SK-N-SH (cell line): ENCODE measurements at regions not wholly inside any gene's neighbourhood (a gene's known extent, or its start where the extent isn't known, plus 50 kb on each side); places are given as distances from the start of the nearest gene placed in this dataset.

ENCODE experiments used
- CTCF ChIA-PET: fragments of 300-600, 350-600 bp; formaldehyde crosslinking; extraction: SDS; loops from one replicate; lab custom pipeline; 2021; lab: Yijun Ruan, JAX
- POLR2A ChIA-PET: fragments of 350-600 bp; sonication (Branson Sonifier 250); formaldehyde crosslinking; extraction: SDS; loops from one replicate; lab custom pipeline; 2020; ENCODE audit warnings: antibody characterized with exemption, inconsistent platforms; lab: Yijun Ruan, JAX
- DNase-seq: peaks from one replicate; pipeline ENCODE4 v3.0.0; 2012
- H2AFZ ChIP-seq: fragments of 200-600 bp; sonication (generic); 2 replicates; pipeline ENCODE4 v1.8.1; 2016; ENCODE audit warnings: antibody characterized with exemption, mild to moderate bottlenecking, low read depth
- H3F3A ChIP-seq: fragments of 200-600 bp; sonication (generic); replicated peaks from 2 replicates; pipeline ENCODE3; 2016; ENCODE audit warnings: antibody characterized with exemption, mild to moderate bottlenecking; ENCODE audit not compliant: insufficient read depth
- H3K27ac ChIP-seq, 2 experiments: fragments of 200-500 bp in 1 of 2; fragments of 200-600 bp in 1 of 2; sonication (Bioruptor generic) in 1 of 2; sonication (generic), shearing (Covaris generic) in 1 of 2; 2 replicates each; pipeline versions ENCODE4 v1.5.1 to v1.6.1; 2014 to 2016; ENCODE audit warnings: low read depth in 2 of 2, inconsistent platforms in 1 of 2, low read length in 1 of 2, mild to moderate bottlenecking in 1 of 2, mixed read lengths in 1 of 2
- H3K27me3 ChIP-seq: fragments of 200-600 bp; sonication (generic), shearing (Covaris generic); 2 replicates; pipeline ENCODE4 v1.6.1; 2016; ENCODE audit warnings: mixed run types; ENCODE audit not compliant: insufficient read depth
- H3K36me3 ChIP-seq, 2 experiments: fragments of 200-500 bp in 1 of 2; fragments of 200-600 bp in 1 of 2; sonication (Bioruptor generic) in 1 of 2; sonication (generic) in 1 of 2; replicated peaks in 1 of 2; 2 replicates each; pipeline versions ENCODE3 to v1.5.1; 2014 to 2016; ENCODE audit warnings: low read length in 1 of 2, mild to moderate bottlenecking in 1 of 2; ENCODE audit not compliant: insufficient read depth in 2 of 2, control insufficient read depth in 1 of 2
- H3K4me1 ChIP-seq, 2 experiments: fragments of 200-500 bp in 1 of 2; fragments of 200-600 bp in 1 of 2; sonication (Bioruptor generic) in 1 of 2; sonication (generic), shearing (Covaris generic) in 1 of 2; 2 replicates each; pipeline versions ENCODE4 v1.5.1 to v1.6.1; 2014 to 2016; ENCODE audit warnings: low read depth in 1 of 2, low read length in 1 of 2, mixed run types in 1 of 2; ENCODE audit not compliant: insufficient read depth in 2 of 2, control insufficient read depth in 1 of 2
- H3K4me2 ChIP-seq: fragments of 200-600 bp; sonication (generic), shearing (Covaris generic); 2 replicates; pipeline ENCODE4 v1.6.1; 2017; ENCODE audit warnings: mixed run types
- H3K4me3 ChIP-seq, 2 experiments: fragments of 200-500 bp in 1 of 2; fragments of 200-600 bp in 1 of 2; sonication (Bioruptor generic) in 1 of 2; sonication (generic), shearing (Covaris generic) in 1 of 2; 2 replicates each; pipeline versions ENCODE4 v1.5.1 to v1.8.1; 2014 to 2016; ENCODE audit warnings: low read depth in 2 of 2, inconsistent platforms in 1 of 2, low read length in 1 of 2, mild to moderate bottlenecking in 1 of 2, mixed read lengths in 1 of 2, moderate library complexity in 1 of 2
- H3K79me2 ChIP-seq: fragments of 200-600 bp; sonication (generic); 2 replicates; pipeline ENCODE4 v1.8.1; 2017; ENCODE audit warnings: mild to moderate bottlenecking; ENCODE audit not compliant: insufficient read depth
- H3K9ac ChIP-seq: fragments of 200-600 bp; sonication (generic); 2 replicates; pipeline ENCODE4 v1.6.1; 2017; ENCODE audit warnings: mixed run types
- H3K9me2 ChIP-seq: fragments of 200-600 bp; sonication (generic); 2 replicates; pipeline ENCODE4 v1.6.1; 2017; ENCODE audit warnings: mixed run types
- H3K9me3 ChIP-seq: fragments of 200-600 bp; sonication (generic); 2 replicates; pipeline ENCODE4 v1.6.1; 2017; ENCODE audit warnings: mixed run types, mild to moderate bottlenecking, moderate library complexity
- H4K20me1 ChIP-seq: fragments of 200-600 bp; sonication (generic); 2 replicates; pipeline ENCODE4 v1.6.1; 2017; ENCODE audit warnings: mild to moderate bottlenecking, mixed run types; ENCODE audit not compliant: insufficient read depth
- CHD2 ChIP-seq: fragments of 150-350 bp; IDR thresholded peaks from 2 replicates; pipeline ENCODE4 v1.6.1; 2018; ENCODE audit warnings: low read length; ENCODE audit not compliant: partially characterized antibody
- ELF1 ChIP-seq: IDR thresholded peaks from 2 replicates; pipeline ENCODE4 v1.4.0; 2012
- EP300 ChIP-seq, 2 experiments: IDR thresholded peaks; 2 replicates each; pipeline versions ENCODE4 v1.4.0 to v1.6.1; 2012; ENCODE audit warnings: borderline replicate concordance in 1 of 2, low read depth in 1 of 2, low read length in 1 of 2
- FOXJ3 ChIP-seq: sonication (generic); formaldehyde crosslinking; IDR thresholded peaks from 2 replicates; pipeline ENCODE4 v1.5.1; 2020; ENCODE audit warnings: mild to moderate bottlenecking, missing genetic modification reagents
- GATA2 ChIP-seq: sonication (generic); formaldehyde crosslinking; IDR thresholded peaks from 2 replicates; pipeline ENCODE4 v1.5.0; 2020; ENCODE audit warnings: mild to moderate bottlenecking, missing genetic modification reagents
- JUND ChIP-seq: IDR thresholded peaks from 2 replicates; pipeline ENCODE4 v1.4.0; 2012
- MEF2A ChIP-seq: IDR thresholded peaks from 2 replicates; pipeline ENCODE4 v1.4.0; 2012; ENCODE audit warnings: low read depth, borderline replicate concordance
- MXI1 ChIP-seq: IDR thresholded peaks from 2 replicates; pipeline ENCODE4 v1.6.1; 2012; ENCODE audit warnings: mild to moderate bottlenecking, low read depth, low read length, improper control_type of control experiment
- NRF1 ChIP-seq: IDR thresholded peaks from 2 replicates; pipeline ENCODE4 v1.6.1; 2012; ENCODE audit warnings: low read depth, mild to moderate bottlenecking, low read length
- POLR2AphosphoS5 ChIP-seq: IDR thresholded peaks from 2 replicates; pipeline ENCODE4 v1.6.1; 2012; ENCODE audit warnings: low read depth, low read length
- RCOR1 ChIP-seq: fragments of 150-350 bp; IDR thresholded peaks from 2 replicates; pipeline ENCODE4 v1.6.1; 2017; ENCODE audit warnings: antibody characterized with exemption, low read length
- RFX5 ChIP-seq: IDR thresholded peaks from 2 replicates; pipeline ENCODE4 v1.6.1; 2012; ENCODE audit warnings: mild to moderate bottlenecking, improper control_type of control experiment, low read length
- SMC3 ChIP-seq: IDR thresholded peaks from 2 replicates; pipeline ENCODE4 v1.6.1; 2012; ENCODE audit warnings: low read depth, low read length, improper control_type of control experiment
- TAF1 ChIP-seq: IDR thresholded peaks from 2 replicates; pipeline ENCODE4 v1.6.1; 2012; ENCODE audit warnings: low read depth, mild to moderate bottlenecking, low read length, moderate library complexity, borderline replicate concordance
- TCF12 ChIP-seq: IDR thresholded peaks from 2 replicates; pipeline ENCODE4 v1.4.0; 2012
- TEAD4 ChIP-seq: IDR thresholded peaks from 2 replicates; pipeline ENCODE4 v1.4.0; 2012; ENCODE audit warnings: mild to moderate bottlenecking, borderline replicate concordance; ENCODE audit not compliant: insufficient read depth
- WGBS: methylation state at CpG from one replicate; pipeline ENCODE4 v1.1.6; 2017; ENCODE audit warnings: low lambda C conversion rate; 5-methylcytosine and 5-hydroxymethylcytosine counted together
- TF ChIP-seq, protein P1 (sequence below): IDR thresholded peaks from 2 replicates; pipeline ENCODE4 v1.4.0; 2012; ENCODE audit warnings: low read depth
- TF ChIP-seq, protein P2 (sequence below): IDR thresholded peaks from 2 replicates; pipeline ENCODE4 v1.4.0; 2012; ENCODE audit warnings: low read depth, borderline replicate concordance
- TF ChIP-seq, protein P3 (sequence below): fragments of 200-600 bp; sonication (generic); IDR thresholded peaks from 2 replicates; pipeline ENCODE4 v1.6.1; 2017; ENCODE audit warnings: antibody characterized with exemption, mild to moderate bottlenecking, moderate library complexity
- TF ChIP-seq, protein P4 (sequence below): fragments of 150-350 bp; IDR thresholded peaks from 2 replicates; pipeline ENCODE4 v1.6.1; 2016; ENCODE audit warnings: mild to moderate bottlenecking, low read depth, low read length

DNA sequence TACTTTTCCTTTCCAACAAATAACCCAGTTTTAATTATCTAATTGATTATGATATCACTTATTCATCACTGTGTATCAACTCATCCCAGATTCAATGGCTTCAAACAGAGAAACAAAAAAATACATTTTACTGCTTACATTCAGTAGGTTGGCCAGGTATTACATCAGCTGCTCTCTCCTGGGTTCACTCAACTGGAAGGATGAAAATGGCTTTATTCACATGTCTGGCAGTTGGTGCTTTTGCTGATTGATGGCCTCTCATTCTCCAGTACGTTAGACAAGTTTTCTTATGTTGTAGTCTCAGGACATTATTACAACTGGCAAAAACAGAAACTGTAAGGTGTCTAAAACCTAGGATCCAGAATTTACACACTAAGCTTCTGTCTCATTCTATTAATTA is 811.0 kb upstream of the ALCAM start:
- Histone ChIP-seq H3K9me3 (no peaks in the 10 kb centered on the region), H3K36me3 (no peaks in the 10 kb centered on the region), H4K20me1 (no peaks in the 10 kb centered on the region), H3K9me2 (no peaks in the 10 kb centered on the region), H3K4me2 (no peak overlapping the region), H3K27ac (no peak overlapping the region), H3K79me2 (no peaks in the 10 kb centered on the region)
- CTCF ChIA-PET: interaction anchor here (0.6 to 1.7 kb wide), 2 partner anchors 17 to 132 kb away, joined by 3 read pairs; no protein-coding TSS in a partner anchor
- POLR2A ChIA-PET: no interaction called here
- TF ChIP-seq NRF1 (no peak), FOXJ3 (CRISPR knock-in tag) (no peak), RFX5 (no peak), ELF1 (no peak), MXI1 (no peak)
- TF ChIP-seq, protein P1, sequence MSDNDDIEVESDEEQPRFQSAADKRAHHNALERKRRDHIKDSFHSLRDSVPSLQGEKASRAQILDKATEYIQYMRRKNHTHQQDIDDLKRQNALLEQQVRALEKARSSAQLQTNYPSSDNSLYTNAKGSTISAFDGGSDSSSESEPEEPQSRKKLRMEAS: no peak
- TF ChIP-seq, protein P2, sequence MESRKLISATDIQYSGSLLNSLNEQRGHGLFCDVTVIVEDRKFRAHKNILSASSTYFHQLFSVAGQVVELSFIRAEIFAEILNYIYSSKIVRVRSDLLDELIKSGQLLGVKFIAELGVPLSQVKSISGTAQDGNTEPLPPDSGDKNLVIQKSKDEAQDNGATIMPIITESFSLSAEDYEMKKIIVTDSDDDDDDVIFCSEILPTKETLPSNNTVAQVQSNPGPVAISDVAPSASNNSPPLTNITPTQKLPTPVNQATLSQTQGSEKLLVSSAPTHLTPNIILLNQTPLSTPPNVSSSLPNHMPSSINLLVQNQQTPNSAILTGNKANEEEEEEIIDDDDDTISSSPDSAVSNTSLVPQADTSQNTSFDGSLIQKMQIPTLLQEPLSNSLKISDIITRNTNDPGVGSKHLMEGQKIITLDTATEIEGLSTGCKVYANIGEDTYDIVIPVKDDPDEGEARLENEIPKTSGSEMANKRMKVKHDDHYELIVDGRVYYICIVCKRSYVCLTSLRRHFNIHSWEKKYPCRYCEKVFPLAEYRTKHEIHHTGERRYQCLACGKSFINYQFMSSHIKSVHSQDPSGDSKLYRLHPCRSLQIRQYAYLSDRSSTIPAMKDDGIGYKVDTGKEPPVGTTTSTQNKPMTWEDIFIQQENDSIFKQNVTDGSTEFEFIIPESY: no peak
- TF ChIP-seq, all 33 proteins: peak for 0
- Histone ChIP-seq H3K27me3 (no peaks in the 10 kb centered on the region), H3K4me1 (no peaks in the 10 kb centered on the region; a peak in 1 of 4 replicates), H3K4me3 (no peak overlapping the region), H2AFZ (no peak overlapping the region; the same call in 1 of the 2 replicates), H3F3A (peaks cover 7% of the 10 kb centered on the region), H3K9ac (no peak overlapping the region)
- DNase-seq: no peak
- WGBS: 77% methylated on average over 1 of the region's 1 CpG

DNA sequence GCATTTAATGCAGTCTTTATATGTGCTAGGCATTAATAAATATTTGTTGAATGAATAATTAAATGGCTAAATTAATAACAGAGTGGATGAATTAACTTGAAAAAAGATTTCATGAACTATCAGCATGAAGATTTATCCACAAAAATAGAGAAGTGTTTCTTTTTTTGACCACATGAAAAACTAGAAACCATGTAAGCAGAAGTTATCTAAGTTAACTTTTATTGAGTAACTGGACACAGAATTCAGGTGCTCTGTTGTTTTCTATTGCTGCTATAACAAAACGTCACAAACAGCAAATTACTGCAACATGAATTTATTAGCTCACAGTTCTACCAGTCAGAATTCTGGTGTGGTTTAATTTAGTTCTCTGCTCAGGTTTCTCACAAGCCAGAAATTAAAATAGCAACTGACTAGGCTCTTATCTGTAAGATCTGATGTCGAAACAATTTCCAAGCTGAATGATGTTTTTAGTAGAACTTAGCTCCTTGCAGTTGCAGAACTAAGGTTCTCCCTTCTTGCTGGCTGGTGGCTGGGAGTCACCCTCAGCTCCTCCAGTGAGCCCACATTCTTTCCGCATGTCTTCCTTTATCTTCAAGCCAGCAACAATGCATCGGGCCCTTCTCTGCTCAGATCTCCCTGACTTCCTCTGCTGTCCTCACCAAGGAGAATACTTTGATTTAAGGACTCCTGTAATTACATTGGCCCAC is 810.2 kb upstream of the ALCAM start:
- no peaks in the 10 kb centered on the region; a peak in 1 of 4 replicates for H3K4me1 ChIP-seq
- 32% methylated on average over 4 of the region's 4 CpGs for WGBS
- TF ChIP-seq TEAD4 (0 out of 2 replicates have a peak, but pooled peaks have one; percentile 10), TCF12 (peak; percentile 35; the same call in 1 of the 2 replicates), POLR2AphosphoS5 (no peak), GATA2 (CRISPR knock-in tag) (no peak), TAF1 (no peak), JUND (no peak), CHD2 (no peak), SMC3 (no peak), MEF2A (peak; percentile 50; the same call in 1 of the 2 replicates), EP300 (IDR thresholded peaks at IDR 0.05; ENCODE audit: borderline replicate concordance in 1 of 2, low read depth in 1 of 2, low read length in 1 of 2) (peak in 1 of 2 experiments; percentile 29; a peak in 1 of 4 replicates), RFX5 (no peak), RCOR1 (no peak)
- TF ChIP-seq, protein P3, sequence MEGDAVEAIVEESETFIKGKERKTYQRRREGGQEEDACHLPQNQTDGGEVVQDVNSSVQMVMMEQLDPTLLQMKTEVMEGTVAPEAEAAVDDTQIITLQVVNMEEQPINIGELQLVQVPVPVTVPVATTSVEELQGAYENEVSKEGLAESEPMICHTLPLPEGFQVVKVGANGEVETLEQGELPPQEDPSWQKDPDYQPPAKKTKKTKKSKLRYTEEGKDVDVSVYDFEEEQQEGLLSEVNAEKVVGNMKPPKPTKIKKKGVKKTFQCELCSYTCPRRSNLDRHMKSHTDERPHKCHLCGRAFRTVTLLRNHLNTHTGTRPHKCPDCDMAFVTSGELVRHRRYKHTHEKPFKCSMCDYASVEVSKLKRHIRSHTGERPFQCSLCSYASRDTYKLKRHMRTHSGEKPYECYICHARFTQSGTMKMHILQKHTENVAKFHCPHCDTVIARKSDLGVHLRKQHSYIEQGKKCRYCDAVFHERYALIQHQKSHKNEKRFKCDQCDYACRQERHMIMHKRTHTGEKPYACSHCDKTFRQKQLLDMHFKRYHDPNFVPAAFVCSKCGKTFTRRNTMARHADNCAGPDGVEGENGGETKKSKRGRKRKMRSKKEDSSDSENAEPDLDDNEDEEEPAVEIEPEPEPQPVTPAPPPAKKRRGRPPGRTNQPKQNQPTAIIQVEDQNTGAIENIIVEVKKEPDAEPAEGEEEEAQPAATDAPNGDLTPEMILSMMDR: no peak
- TF ChIP-seq, protein P4, sequence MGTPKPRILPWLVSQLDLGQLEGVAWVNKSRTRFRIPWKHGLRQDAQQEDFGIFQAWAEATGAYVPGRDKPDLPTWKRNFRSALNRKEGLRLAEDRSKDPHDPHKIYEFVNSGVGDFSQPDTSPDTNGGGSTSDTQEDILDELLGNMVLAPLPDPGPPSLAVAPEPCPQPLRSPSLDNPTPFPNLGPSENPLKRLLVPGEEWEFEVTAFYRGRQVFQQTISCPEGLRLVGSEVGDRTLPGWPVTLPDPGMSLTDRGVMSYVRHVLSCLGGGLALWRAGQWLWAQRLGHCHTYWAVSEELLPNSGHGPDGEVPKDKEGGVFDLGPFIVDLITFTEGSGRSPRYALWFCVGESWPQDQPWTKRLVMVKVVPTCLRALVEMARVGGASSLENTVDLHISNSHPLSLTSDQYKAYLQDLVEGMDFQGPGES: no peak
- TF ChIP-seq, protein P2: no peak

More for the DNA sequence above, 810.2 kb upstream of the ALCAM start:
- peak overlapping the region; percentile 21 to 28; a peak in 2 of 4 replicates for H3K27ac ChIP-seq
- no peak overlapping the region for H3K4me3 ChIP-seq
- POLR2A ChIA-PET: no interaction called here
- peak overlapping the region; percentile 39 for H2AFZ ChIP-seq
- no peaks in the 10 kb centered on the region for H3K9me3 ChIP-seq
- H3K9me2 ChIP-seq: no peaks in the 10 kb centered on the region
- H3K79me2 ChIP-seq: no peaks in the 10 kb centered on the region
- peaks cover 7% of the 10 kb centered on the region for H3F3A ChIP-seq
- CTCF ChIA-PET: no interaction called here
- no peak for DNase-seq
- no peaks in the 10 kb centered on the region for H3K27me3 ChIP-seq
- H3K9ac ChIP-seq: no peak overlapping the region
- no peaks in the 10 kb centered on the region for H4K20me1 ChIP-seq
- H3K36me3 ChIP-seq: no peaks in the 10 kb centered on the region
- peak overlapping the region; percentile 14; the same call in 1 of the 2 replicates for H3K4me2 ChIP-seq
